ENCODE measurements at regions not wholly inside any gene's neighbourhood (a gene's known extent, or its start where the extent isn't known, plus 50 kb on each side); places are given as distances from the start of the nearest gene placed in this dataset.

GRCh38 chr2:217185265-217185995 is 325.6 kb upstream of the TNP1 start:
- TF ChIP-seq, protein P1, sequence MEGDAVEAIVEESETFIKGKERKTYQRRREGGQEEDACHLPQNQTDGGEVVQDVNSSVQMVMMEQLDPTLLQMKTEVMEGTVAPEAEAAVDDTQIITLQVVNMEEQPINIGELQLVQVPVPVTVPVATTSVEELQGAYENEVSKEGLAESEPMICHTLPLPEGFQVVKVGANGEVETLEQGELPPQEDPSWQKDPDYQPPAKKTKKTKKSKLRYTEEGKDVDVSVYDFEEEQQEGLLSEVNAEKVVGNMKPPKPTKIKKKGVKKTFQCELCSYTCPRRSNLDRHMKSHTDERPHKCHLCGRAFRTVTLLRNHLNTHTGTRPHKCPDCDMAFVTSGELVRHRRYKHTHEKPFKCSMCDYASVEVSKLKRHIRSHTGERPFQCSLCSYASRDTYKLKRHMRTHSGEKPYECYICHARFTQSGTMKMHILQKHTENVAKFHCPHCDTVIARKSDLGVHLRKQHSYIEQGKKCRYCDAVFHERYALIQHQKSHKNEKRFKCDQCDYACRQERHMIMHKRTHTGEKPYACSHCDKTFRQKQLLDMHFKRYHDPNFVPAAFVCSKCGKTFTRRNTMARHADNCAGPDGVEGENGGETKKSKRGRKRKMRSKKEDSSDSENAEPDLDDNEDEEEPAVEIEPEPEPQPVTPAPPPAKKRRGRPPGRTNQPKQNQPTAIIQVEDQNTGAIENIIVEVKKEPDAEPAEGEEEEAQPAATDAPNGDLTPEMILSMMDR (conservative IDR thresholded peaks at IDR 0.05; ENCODE audit: low read depth, low read length): no peak
- DNase-seq (ENCODE audit: low read depth): no peak
- no peak overlapping the region for H3K4me3 ChIP-seq (ENCODE audit: low read length)

GRCh38 chr2:217184242-217184641 is 324.4 kb upstream of the TNP1 start:
- TF ChIP-seq, protein P1 (conservative IDR thresholded peaks at IDR 0.05; ENCODE audit: low read depth, low read length): no peak
- no peak overlapping the region for H3K4me3 ChIP-seq (ENCODE audit: low read length)
- DNase-seq (ENCODE audit: low read depth): no peak

DNA sequence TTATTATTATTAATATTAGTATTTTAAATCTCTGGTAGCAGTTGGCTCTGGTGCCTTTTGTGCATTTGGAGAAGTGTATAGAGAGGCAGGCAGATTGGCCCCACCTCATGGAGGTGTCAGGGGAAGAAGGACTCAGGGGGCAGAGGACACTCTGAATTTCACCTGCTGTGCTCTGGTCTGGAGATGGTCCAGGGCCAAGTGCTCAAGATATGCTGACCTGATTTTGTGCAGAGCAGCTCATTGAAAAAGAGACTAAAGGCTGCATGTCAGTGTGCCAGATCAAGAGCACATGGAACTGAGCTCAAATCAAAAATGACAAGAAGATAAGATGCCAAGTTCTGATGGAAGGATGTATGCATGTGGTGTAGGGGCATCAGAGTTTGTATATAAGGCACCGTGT is 323.6 kb upstream of the TNP1 start:
- no peak overlapping the region for H3K4me3 ChIP-seq (ENCODE audit: low read length)
- no peak for DNase-seq (ENCODE audit: low read depth)
- TF ChIP-seq, protein P1 (conservative IDR thresholded peaks at IDR 0.05; ENCODE audit: low read depth, low read length): no peak

GRCh38 chr2:217182926-217183325 is 323.1 kb upstream of the TNP1 start:
- no peak overlapping the region for H3K4me3 ChIP-seq (ENCODE audit: low read length)
- DNase-seq (ENCODE audit: low read depth): no peak
- TF ChIP-seq, protein P1 (conservative IDR thresholded peaks at IDR 0.05; ENCODE audit: low read depth, low read length): no peak

- DNase-seq (ENCODE audit: low read depth): no peak
- TF ChIP-seq, protein P1 (conservative IDR thresholded peaks at IDR 0.05; ENCODE audit: low read depth, low read length): no peak
- H3K4me3 ChIP-seq (ENCODE audit: low read length): no peak overlapping the region
These were observed 321.6 kb upstream of the TNP1 start for GRCh38 chr2:217181512-217181911.

DNA sequence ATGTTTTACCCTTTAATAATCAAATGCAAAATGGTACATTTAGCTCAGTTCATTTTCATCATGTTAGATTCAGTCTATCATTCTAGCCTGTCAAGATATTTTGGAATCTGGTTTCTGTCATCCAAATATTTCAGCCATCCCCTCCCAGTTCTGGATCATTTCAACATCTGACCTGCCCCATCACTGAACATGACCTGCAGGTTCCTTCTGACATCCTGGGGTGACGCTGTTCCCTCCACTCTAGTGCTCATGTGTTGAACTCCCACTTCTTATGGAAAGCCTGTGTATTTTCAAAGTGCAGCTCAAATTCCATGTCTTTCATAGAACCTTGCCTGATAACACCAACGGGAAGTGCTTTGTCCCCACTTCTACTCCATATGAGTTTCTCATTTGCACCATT is 320.0 kb upstream of the TNP1 start:
- TF ChIP-seq, protein P1 (conservative IDR thresholded peaks at IDR 0.05; ENCODE audit: low read depth, low read length): no peak
- H3K4me3 ChIP-seq (ENCODE audit: low read length): no peak overlapping the region
- no peak for DNase-seq (ENCODE audit: low read depth)

DNA sequence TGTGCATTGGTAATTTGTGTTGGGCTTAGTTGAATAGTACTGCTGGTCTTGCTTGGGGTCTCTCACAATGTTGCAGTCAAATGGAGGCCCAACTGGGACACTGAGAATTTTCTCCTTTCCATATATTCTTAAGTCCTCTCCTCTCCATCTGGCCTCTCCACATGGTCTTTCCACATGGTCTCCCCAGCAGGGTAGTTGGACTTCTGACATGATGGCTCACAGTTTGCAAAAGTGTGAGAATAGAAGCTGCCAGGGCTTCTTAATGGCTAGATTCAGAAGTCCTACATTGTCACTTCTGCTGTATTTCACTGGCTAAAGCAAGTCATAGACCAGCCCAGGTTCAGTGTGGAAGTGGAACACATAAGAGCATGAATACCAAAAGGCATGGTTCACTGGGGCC is 318.5 kb upstream of the TNP1 start:
- no peak overlapping the region for H3K4me3 ChIP-seq (ENCODE audit: low read length)
- TF ChIP-seq, protein P1 (conservative IDR thresholded peaks at IDR 0.05; ENCODE audit: low read depth, low read length): no peak
- DNase-seq (ENCODE audit: low read depth): no peak

All from retinal pigment epithelial cell (primary cell).